ENCODE measurements at regions not wholly inside any gene's neighbourhood (a gene's known extent, or its start where the extent isn't known, plus 50 kb on each side); places are given as distances from the start of the nearest gene placed in this dataset.

GRCh38 chr18:42508683-42509296 is 553.8 kb downstream of the PIK3C3 start:
- TF ChIP-seq CTCF (IDR thresholded peaks at IDR 0.05) = no peak
- no peak for TF ChIP-seq POLR2A (IDR thresholded peaks at IDR 0.05)
- TF ChIP-seq POLR2AphosphoS5 (IDR thresholded peaks at IDR 0.05) = no peak
